HepG2 (cell line): ENCODE measurements at regions not wholly inside any gene's neighbourhood (a gene's known extent, or its start where the extent isn't known, plus 50 kb on each side); places are given as distances from the start of the nearest gene placed in this dataset.

ENCODE experiments used
- ATAC-seq: fragments of 200-7000 bp; cut with Tn5 transposase; 3 replicates; pipeline ENCODE4 v1.9.1; 2020; ENCODE audit warnings: mild to moderate bottlenecking, moderate library complexity
- BruUV-seq: library from RNA; stranded (reverse); fragments of 400-500 nt; replicated peaks from 2 replicates; lab custom pipeline; 2021; lab: Mats Ljungman, UMichigan
- CTCF ChIA-PET: fragments of 300-600 bp; formaldehyde crosslinking; extraction: SDS; loops from one replicate; lab custom pipeline; 2021; ENCODE audit warnings: low total read pairs, inconsistent platforms, low intra/inter-chr PET ratio; lab: Yijun Ruan, JAX
- POLR2A ChIA-PET: fragments of 350-600 bp; sonication (Branson Sonifier 250); formaldehyde crosslinking; loops from one replicate; lab custom pipeline; 2020; ENCODE audit warnings: antibody characterized with exemption, inconsistent platforms; lab: Yijun Ruan, JAX
- DNase-seq: peaks from one replicate; pipeline ENCODE4 v3.0.0-alpha.2; 2015; ENCODE audit warnings: low spot score
- FAIRE-seq: peaks from 3 replicates; lab custom pipeline; 2011; peaks lifted over from hg19 to GRCh38; lab: Jason Lieb, UNC
- H2AFZ ChIP-seq: one replicate; pipeline ENCODE4 v1.6.1; 2011; ENCODE audit warnings: low read length, inconsistent platforms
- H3K27ac ChIP-seq: fragments of 300-600 bp; 3 replicates; pipeline ENCODE4 v1.8.0; 2011; ENCODE audit warnings: mixed run types, mild to moderate bottlenecking, mixed read lengths, low read length, inconsistent platforms; ENCODE audit not compliant: insufficient read depth; ENCODE audit errors: extremely low read length
- H3K27me3 ChIP-seq, 2 experiments: fragments of 200-600 bp in 1 of 2; 2 replicates in 1 of 2; 3 replicates in 1 of 2; pipeline versions ENCODE4 v1.6.0 to v1.8.0; 2011; ENCODE audit warnings: low read length in 2 of 2, mild to moderate bottlenecking in 2 of 2, moderate library complexity in 2 of 2, inconsistent platforms in 1 of 2; ENCODE audit not compliant: insufficient read depth in 2 of 2, control insufficient read depth in 1 of 2
- H3K36me3 ChIP-seq, 2 experiments: fragments of 200-600 bp in 1 of 2; replicated peaks in 1 of 2; 2 replicates in 1 of 2; 3 replicates in 1 of 2; pipeline versions ENCODE4 v1.5.1 to v1.8.0; 2011; ENCODE audit warnings: low read length in 2 of 2, inconsistent platforms in 1 of 2; ENCODE audit not compliant: insufficient read depth in 2 of 2, control insufficient read depth in 1 of 2
- H3K4me1 ChIP-seq: 2 replicates; pipeline ENCODE4 v1.5.1; 2012; ENCODE audit warnings: low read length, inconsistent platforms; ENCODE audit not compliant: insufficient read depth
- H3K4me2 ChIP-seq: 2 replicates; pipeline ENCODE4 v1.6.0; 2011; ENCODE audit warnings: low read depth, low read length, inconsistent platforms
- H3K4me3 ChIP-seq, 3 experiments: fragments of 200-600 bp in 1 of 3; sonication (generic), shearing (Covaris generic) in 1 of 3; replicated peaks in 1 of 3; 2 replicates each; pipeline ENCODE4 v1.5.1; 2011 to 2016; ENCODE audit warnings: low read length in 3 of 3, inconsistent platforms in 2 of 3, low read depth in 2 of 3, mild to moderate bottlenecking in 2 of 3, control low read depth in 1 of 3, mixed read lengths in 1 of 3; ENCODE audit not compliant: insufficient read depth in 1 of 3
- H3K79me2 ChIP-seq: one replicate; pipeline ENCODE4 v1.6.1; 2011; ENCODE audit warnings: low read length, inconsistent platforms; ENCODE audit not compliant: insufficient read depth
- H3K9ac ChIP-seq: 2 replicates; pipeline ENCODE4 v1.6.0; 2011; ENCODE audit warnings: mild to moderate bottlenecking, low read depth, low read length, inconsistent platforms; ENCODE audit not compliant: insufficient read depth
- H3K9me3 ChIP-seq: 2 replicates; pipeline ENCODE4 v1.5.1; 2012; ENCODE audit warnings: mild to moderate bottlenecking, low read length
- H4K20me1 ChIP-seq: 2 replicates; pipeline ENCODE4 v1.6.0; 2011; ENCODE audit warnings: inconsistent platforms, mild to moderate bottlenecking, low read length, moderate library complexity; ENCODE audit not compliant: insufficient read depth
- BCL6 ChIP-seq: IDR thresholded peaks from 2 replicates; pipeline ENCODE4 v1.6.1; 2016; ENCODE audit warnings: missing genetic modification reagents, missing compliant biosample characterization
- DDIT3 ChIP-seq: sonication (generic); formaldehyde crosslinking; IDR thresholded peaks from 2 replicates; pipeline ENCODE4 v1.4.0; 2020; ENCODE audit warnings: mild to moderate bottlenecking, missing genetic modification reagents
- DMAP1 ChIP-seq: IDR thresholded peaks from 2 replicates; pipeline ENCODE4 v1.6.1; 2016
- FLYWCH1 ChIP-seq: sonication (generic); formaldehyde crosslinking; IDR thresholded peaks from 2 replicates; pipeline ENCODE4 v1.8.1; 2023; ENCODE audit warnings: mild to moderate bottlenecking, missing genetic modification reagents
- KLF15 ChIP-seq: sonication (generic); formaldehyde crosslinking; IDR thresholded peaks from 2 replicates; pipeline ENCODE4 v1.8.1; 2023; ENCODE audit warnings: borderline replicate concordance, mild to moderate bottlenecking, inconsistent platforms, missing genetic modification reagents, mixed read lengths
- MAFK ChIP-seq, 2 experiments: IDR thresholded peaks in 1 of 2; conservative IDR thresholded peaks in 1 of 2; 2 replicates each; pipeline ENCODE4 v1.6.1; 2011; ENCODE audit warnings: improper control_type of control experiment in 2 of 2, low read length in 2 of 2
- PHF21A ChIP-seq: sonication (generic); formaldehyde crosslinking; IDR thresholded peaks from 2 replicates; pipeline ENCODE4 v1.5.0; 2020; ENCODE audit warnings: mild to moderate bottlenecking, missing genetic modification reagents
- SMAD3 ChIP-seq: sonication (generic); formaldehyde crosslinking; IDR thresholded peaks from 2 replicates; pipeline ENCODE4 v1.4.0; 2020; ENCODE audit warnings: missing genetic modification reagents
- SNAPC2 ChIP-seq: sonication (generic); formaldehyde crosslinking; IDR thresholded peaks from 2 replicates; pipeline ENCODE4 v1.8.1; 2022; ENCODE audit warnings: mild to moderate bottlenecking, missing genetic modification reagents
- STAT5B ChIP-seq: sonication (generic); formaldehyde crosslinking; IDR thresholded peaks from 2 replicates; pipeline ENCODE4 v1.4.0; 2020; ENCODE audit warnings: missing genetic modification reagents
- TFE3 ChIP-seq: IDR thresholded peaks from 2 replicates; pipeline ENCODE4 v1.6.1; 2016
- TMF1 ChIP-seq: sonication (generic); formaldehyde crosslinking; IDR thresholded peaks from 2 replicates; pipeline ENCODE4 v1.8.1; 2022; ENCODE audit warnings: low read depth, missing genetic modification reagents
- WIZ ChIP-seq: sonication (generic); formaldehyde crosslinking; IDR thresholded peaks from 2 replicates; pipeline ENCODE4 v1.5.1; 2020; ENCODE audit warnings: mild to moderate bottlenecking, missing genetic modification reagents
- ZBTB39 ChIP-seq: sonication (generic); formaldehyde crosslinking; IDR thresholded peaks from 2 replicates; pipeline ENCODE4 v1.5.0; 2020; ENCODE audit warnings: missing genetic modification reagents
- ZNF17 ChIP-seq: sonication (generic); formaldehyde crosslinking; IDR thresholded peaks from 2 replicates; pipeline ENCODE4 v1.5.0; 2020; ENCODE audit warnings: mild to moderate bottlenecking, missing genetic modification reagents
- ZNF260 ChIP-seq: sonication (generic); formaldehyde crosslinking; IDR thresholded peaks from 2 replicates; pipeline ENCODE4 v1.4.0; 2020; ENCODE audit warnings: missing genetic modification reagents, low read depth, mild to moderate bottlenecking, borderline replicate concordance
- ZNF3 ChIP-seq: IDR thresholded peaks from 2 replicates; pipeline ENCODE4 v1.7.0; 2017; ENCODE audit warnings: inconsistent platforms
- ZNF468 ChIP-seq: sonication (generic); formaldehyde crosslinking; IDR thresholded peaks from 2 replicates; pipeline ENCODE4 v1.8.0; 2022; ENCODE audit warnings: mild to moderate bottlenecking, moderate library complexity, missing genetic modification reagents
- WGBS: methylation state at CpG from one replicate; pipeline ENCODE4 v1.1.6; 2017; ENCODE audit warnings: low lambda C conversion rate; 5-methylcytosine and 5-hydroxymethylcytosine counted together
- in situ Hi-C: cut with HindIII; loops from 2 replicates; pipeline ENCODE4 v1.10.0; 2017; ENCODE audit warnings: low pct_unique_long_range_greater_than_20kb; ENCODE audit not compliant: extremely low pct_ligation_motif_present
- intact Hi-C: fragments of 100-400 bp; cut with micrococcal nuclease; formaldehyde crosslinking; loops from one replicate; pipeline ENCODE4 v1.10.0; 2022; ENCODE audit not compliant: unreplicated experiment

GRCh38 chr10:131022369-131022768 lies 289.2 kb downstream of the TCERG1L start:
- Histone ChIP-seq H3K27ac (no peak overlapping the region), H3K4me3 (no peak overlapping the region), H3K9me3 (no peaks in the 10 kb centered on the region), H2AFZ (no peak overlapping the region), H3K4me1 (no peaks in the 10 kb centered on the region; the same call in 1 of the 2 replicates), H4K20me1 (no peaks in the 10 kb centered on the region), H3K36me3 (no peaks in the 10 kb centered on the region), H3K79me2 (no peaks in the 10 kb centered on the region), H3K4me2 (no peak overlapping the region), H3K27me3 (peaks cover 2 to 9% of the 10 kb centered on the region in 2 experiments; a peak in 1 of 5 replicates), H3K9ac (no peak overlapping the region)
- intact Hi-C loops: no loop called here
- CTCF ChIA-PET: no interaction called here
- POLR2A ChIA-PET: no interaction called here
- no peak for DNase-seq
- in situ Hi-C loops: no loop called here
- no peak for TF ChIP-seq ZNF260
- TF ChIP-seq SMAD3: no peak
- TF ChIP-seq STAT5B (CRISPR knock-in tag): no peak
- TF ChIP-seq FLYWCH1 (CRISPR knock-in tag): no peak
- no peak for TF ChIP-seq MAFK (conservative IDR thresholded peaks at IDR 0.05 in 1 of 2, IDR thresholded peaks at IDR 0.05 in 1 of 2; ENCODE audit: low read length in 2 of 2)
- TF ChIP-seq BCL6 (CRISPR knock-in tag): no peak
- TF ChIP-seq DMAP1 (CRISPR knock-in tag): no peak
- TF ChIP-seq WIZ (CRISPR knock-in tag): no peak
- no peak for TF ChIP-seq ZBTB39
- TF ChIP-seq KLF15 (CRISPR knock-in tag): no peak
- no peak for TF ChIP-seq TMF1 (CRISPR knock-in tag)
- no peak for TF ChIP-seq PHF21A (CRISPR knock-in tag)
- TF ChIP-seq SNAPC2: no peak
- no peak for TF ChIP-seq DDIT3 (CRISPR knock-in tag)
- TF ChIP-seq TFE3 (CRISPR knock-in tag): no peak
- no peak for TF ChIP-seq ZNF468 (CRISPR knock-in tag)
- no peak for TF ChIP-seq ZNF17
- TF ChIP-seq ZNF3: no peak
- BruUV-seq: no TSS peak
- ATAC-seq: no peak
- 0% methylated on average over 5 of the region's 10 CpGs for WGBS
- FAIRE-seq: no peak
